GM19463 (cell line): ENCODE measurements at regions not wholly inside any gene's neighbourhood (a gene's known extent, or its start where the extent isn't known, plus 50 kb on each side); places are given as distances from the start of the nearest gene placed in this dataset.
"Not testable (repeated sequence)": the region's sequence is repeated elsewhere in the genome, so short reads cannot be mapped to it uniquely, and the experiment has no call there.

ENCODE experiments used
- ATAC-seq: cut with Tn5 transposase; IDR thresholded peaks from one replicate; pipeline ENCODE4 v1.9.1; 2021; ENCODE audit warnings: mild to moderate bottlenecking, moderate library complexity; ENCODE audit not compliant: unreplicated experiment

- ATAC-seq, result no peak
These were observed 417.2 kb downstream of the SATB2 start for GRCh38 chr2:199040522-199040921.

GRCh38 chr2:199033761-199034160 lies 424.0 kb downstream of the SATB2 start:
- ATAC-seq, result not testable (repeated sequence)

GRCh38 chr2:199025146-199025545 lies 432.6 kb downstream of the SATB2 start:
- no peak for ATAC-seq

GRCh38 chr2:199024224-199024623 lies 433.5 kb downstream of the SATB2 start:
- ATAC-seq, result no peak

GRCh38 chr2:199019898-199020507 lies 437.7 kb downstream of the SATB2 start:
- peak; percentile 53 for ATAC-seq

GRCh38 chr2:199018826-199019225 lies 438.9 kb downstream of the SATB2 start:
- ATAC-seq, result no peak

GRCh38 chr2:199015072-199015471 lies 442.7 kb downstream of the SATB2 start:
- no peak for ATAC-seq

- no peak for ATAC-seq
These were observed 443.5 kb downstream of the SATB2 start for GRCh38 chr2:199014226-199014625.

GRCh38 chr2:199011908-199012307 lies 445.8 kb downstream of the SATB2 start:
- no peak for ATAC-seq

GRCh38 chr2:198994678-198995077 lies 463.1 kb downstream of the SATB2 start:
- no peak for ATAC-seq

GRCh38 chr2:198991431-198991830 lies 466.3 kb downstream of the SATB2 start:
- no peak for ATAC-seq

GRCh38 chr2:198975779-198976178 lies 482.0 kb downstream of the SATB2 start:
- ATAC-seq, result no peak

GRCh38 chr2:198973785-198974184 lies 484.0 kb downstream of the SATB2 start:
- ATAC-seq, result no peak

- ATAC-seq, result peak; percentile 74
These were observed 484.6 kb downstream of the SATB2 start for GRCh38 chr2:198973181-198973580.

GRCh38 chr2:198968545-198968944 lies 489.2 kb downstream of the SATB2 start:
- no peak for ATAC-seq

- ATAC-seq, result no peak
These were observed 491.5 kb downstream of the SATB2 start for GRCh38 chr2:198966269-198966668.

- ATAC-seq, result no peak
These were observed 496.2 kb downstream of the SATB2 start for GRCh38 chr2:198961547-198961946.

GRCh38 chr2:198957181-198957580 lies 500.6 kb downstream of the SATB2 start:
- no peak for ATAC-seq

GRCh38 chr2:198953328-198953727 lies 504.4 kb downstream of the SATB2 start:
- no peak for ATAC-seq

- no peak for ATAC-seq
These were observed 506.9 kb downstream of the SATB2 start for GRCh38 chr2:198950803-198951202.

- no peak for ATAC-seq
These were observed 512.2 kb downstream of the SATB2 start for GRCh38 chr2:198945496-198945895.

- ATAC-seq, result no peak
These were observed 527.6 kb downstream of the SATB2 start for GRCh38 chr2:198930170-198930569.

GRCh38 chr2:198928026-198928425 lies 529.7 kb downstream of the SATB2 start:
- no peak for ATAC-seq
